HepG2 (cell line): ENCODE measurements at regions not wholly inside any gene's neighbourhood (a gene's known extent, or its start where the extent isn't known, plus 50 kb on each side); places are given as distances from the start of the nearest gene placed in this dataset.

Source experiments
- ERF ChIP-seq: IDR thresholded peaks from 2 replicates; pipeline ENCODE4 v1.6.1; 2018; ENCODE audit warnings: missing biosample characterization, missing genetic modification reagents
- GFI1 ChIP-seq: sonication (generic); formaldehyde crosslinking; IDR thresholded peaks from 2 replicates; pipeline ENCODE4 v1.5.0; 2020; ENCODE audit warnings: missing genetic modification reagents, mild to moderate bottlenecking, borderline replicate concordance
- HOXA7 ChIP-seq: sonication (generic); formaldehyde crosslinking; IDR thresholded peaks from 2 replicates; pipeline ENCODE4 v1.8.1; 2022; ENCODE audit warnings: mild to moderate bottlenecking, missing genetic modification reagents, moderate library complexity
- KLF11 ChIP-seq: IDR thresholded peaks from 2 replicates; pipeline ENCODE4 v1.6.1; 2016; ENCODE audit warnings: missing compliant biosample characterization
- LCORL ChIP-seq, 2 experiments: fragments of 450-650 bp in 1 of 2; sonication (generic) in 1 of 2; formaldehyde crosslinking in 1 of 2; IDR thresholded peaks; 2 replicates each; pipeline versions ENCODE4 v1.5.0 to v1.6.1; 2017 to 2020; ENCODE audit warnings: antibody characterized with exemption in 1 of 2, missing genetic modification reagents in 1 of 2
- NONO ChIP-seq, 2 experiments: fragments of 450-650 bp in 1 of 2; sonication (generic) in 1 of 2; formaldehyde crosslinking in 1 of 2; IDR thresholded peaks in 1 of 2; conservative IDR thresholded peaks in 1 of 2; 2 replicates each; pipeline versions ENCODE4 v1.6.1 to v1.8.0; 2017 to 2022; ENCODE audit warnings: mild to moderate bottlenecking in 1 of 2, missing genetic modification reagents in 1 of 2, moderate library complexity in 1 of 2
- NR2F2 ChIP-seq: IDR thresholded peaks from 2 replicates; pipeline ENCODE4 v1.6.1; 2012; ENCODE audit warnings: low read depth, inconsistent platforms, borderline replicate concordance
- RCOR2 ChIP-seq: IDR thresholded peaks from 2 replicates; pipeline ENCODE4 v1.6.1; 2016; ENCODE audit warnings: missing biosample characterization, missing genetic modification reagents
- SMYD3 ChIP-seq: sonication (generic); formaldehyde crosslinking; IDR thresholded peaks from 2 replicates; pipeline ENCODE4 v1.8.1; 2023; ENCODE audit warnings: mild to moderate bottlenecking, missing genetic modification reagents
- ZBTB1 ChIP-seq: sonication (generic); formaldehyde crosslinking; IDR thresholded peaks from 2 replicates; pipeline ENCODE4 v1.4.0; 2020; ENCODE audit warnings: missing genetic modification reagents, borderline replicate concordance
- ZFP82 ChIP-seq: sonication (generic); formaldehyde crosslinking; IDR thresholded peaks from 2 replicates; pipeline ENCODE4 v1.5.1; 2020; ENCODE audit warnings: mild to moderate bottlenecking, missing genetic modification reagents, borderline replicate concordance
- ZNF235 ChIP-seq: sonication (generic); formaldehyde crosslinking; IDR thresholded peaks from 2 replicates; pipeline ENCODE4 v1.8.1; 2023; ENCODE audit warnings: mild to moderate bottlenecking, missing genetic modification reagents, borderline replicate concordance
- ZNF292 ChIP-seq: sonication (generic); formaldehyde crosslinking; IDR thresholded peaks from 2 replicates; pipeline ENCODE4 v1.8.1; 2022; ENCODE audit warnings: mild to moderate bottlenecking, low read depth, missing genetic modification reagents, borderline replicate concordance
- ZNF317 ChIP-seq: sonication (generic); formaldehyde crosslinking; IDR thresholded peaks from 2 replicates; pipeline ENCODE4 v1.5.0; 2020; ENCODE audit warnings: mild to moderate bottlenecking, missing genetic modification reagents
- ZNF329 ChIP-seq: sonication (generic); formaldehyde crosslinking; IDR thresholded peaks from 2 replicates; pipeline ENCODE4 v1.9.0; 2021; ENCODE audit warnings: low read depth, mild to moderate bottlenecking, missing genetic modification reagents
- ZNF34 ChIP-seq: sonication (generic); formaldehyde crosslinking; IDR thresholded peaks from 2 replicates; pipeline ENCODE4 v1.4.0; 2020; ENCODE audit warnings: mild to moderate bottlenecking, missing genetic modification reagents, borderline replicate concordance
- ZNF512B ChIP-seq: sonication (generic); formaldehyde crosslinking; IDR thresholded peaks from 2 replicates; pipeline ENCODE4 v1.5.1; 2020; ENCODE audit warnings: missing genetic modification reagents, mild to moderate bottlenecking, borderline replicate concordance
- ZNF709 ChIP-seq: sonication (generic); formaldehyde crosslinking; IDR thresholded peaks from 2 replicates; pipeline ENCODE4 v1.5.0; 2020; ENCODE audit warnings: mild to moderate bottlenecking, missing genetic modification reagents
- ZNF724P ChIP-seq: sonication (generic); formaldehyde crosslinking; IDR thresholded peaks from 2 replicates; pipeline ENCODE4 v1.8.0; 2022; ENCODE audit warnings: missing genetic modification reagents, borderline replicate concordance
- ZNF839 ChIP-seq: sonication (generic); formaldehyde crosslinking; IDR thresholded peaks from 2 replicates; pipeline ENCODE4 v1.4.0; 2020; ENCODE audit warnings: missing genetic modification reagents, mild to moderate bottlenecking, borderline replicate concordance
- TF ChIP-seq, protein P1 (sequence below): sonication (generic); formaldehyde crosslinking; IDR thresholded peaks from 2 replicates; pipeline ENCODE4 v1.5.0; 2020; ENCODE audit warnings: mild to moderate bottlenecking, missing genetic modification reagents, moderate library complexity
- TF ChIP-seq, protein P2 (sequence below): sonication (generic); formaldehyde crosslinking; IDR thresholded peaks from 2 replicates; pipeline ENCODE4 v1.4.0; 2020; ENCODE audit warnings: missing genetic modification reagents
- TF ChIP-seq, protein P3 (sequence below): sonication (generic); formaldehyde crosslinking; IDR thresholded peaks from 2 replicates; pipeline ENCODE4 v1.8.0; 2023; ENCODE audit warnings: mild to moderate bottlenecking, missing genetic modification reagents

- TF ChIP-seq ZNF512B (no peak), ZNF235 (CRISPR knock-in tag) (no peak), NONO (IDR thresholded peaks at IDR 0.05) (no peak), NONO (CRISPR knock-in tag; conservative IDR thresholded peaks at IDR 0.05) (no peak), KLF11 (CRISPR knock-in tag) (no peak), ZBTB1 (no peak), ZNF34 (CRISPR knock-in tag) (no peak), ZNF709 (CRISPR knock-in tag) (no peak), ZNF724P (CRISPR knock-in tag) (no peak), ZFP82 (no peak), GFI1 (CRISPR knock-in tag) (0 out of 2 replicates have a peak, but pooled peaks have one; percentile 36), ZNF292 (CRISPR knock-in tag) (no peak), ZNF329 (CRISPR knock-in tag) (no peak), ZNF317 (CRISPR knock-in tag) (no peak), SMYD3 (no peak), NR2F2 (no peak), RCOR2 (CRISPR knock-in tag) (no peak), ERF (CRISPR knock-in tag) (0 out of 2 replicates have a peak, but pooled peaks have one; percentile 35), ZNF839 (no peak), LCORL (IDR thresholded peaks at IDR 0.05) (no peak), LCORL (CRISPR knock-in tag; IDR thresholded peaks at IDR 0.05) (no peak), HOXA7 (CRISPR knock-in tag) (no peak)
- TF ChIP-seq, protein P1, sequence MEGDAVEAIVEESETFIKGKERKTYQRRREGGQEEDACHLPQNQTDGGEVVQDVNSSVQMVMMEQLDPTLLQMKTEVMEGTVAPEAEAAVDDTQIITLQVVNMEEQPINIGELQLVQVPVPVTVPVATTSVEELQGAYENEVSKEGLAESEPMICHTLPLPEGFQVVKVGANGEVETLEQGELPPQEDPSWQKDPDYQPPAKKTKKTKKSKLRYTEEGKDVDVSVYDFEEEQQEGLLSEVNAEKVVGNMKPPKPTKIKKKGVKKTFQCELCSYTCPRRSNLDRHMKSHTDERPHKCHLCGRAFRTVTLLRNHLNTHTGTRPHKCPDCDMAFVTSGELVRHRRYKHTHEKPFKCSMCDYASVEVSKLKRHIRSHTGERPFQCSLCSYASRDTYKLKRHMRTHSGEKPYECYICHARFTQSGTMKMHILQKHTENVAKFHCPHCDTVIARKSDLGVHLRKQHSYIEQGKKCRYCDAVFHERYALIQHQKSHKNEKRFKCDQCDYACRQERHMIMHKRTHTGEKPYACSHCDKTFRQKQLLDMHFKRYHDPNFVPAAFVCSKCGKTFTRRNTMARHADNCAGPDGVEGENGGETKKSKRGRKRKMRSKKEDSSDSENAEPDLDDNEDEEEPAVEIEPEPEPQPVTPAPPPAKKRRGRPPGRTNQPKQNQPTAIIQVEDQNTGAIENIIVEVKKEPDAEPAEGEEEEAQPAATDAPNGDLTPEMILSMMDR (CRISPR knock-in tag), result peak; percentile 78
- TF ChIP-seq, protein P2, sequence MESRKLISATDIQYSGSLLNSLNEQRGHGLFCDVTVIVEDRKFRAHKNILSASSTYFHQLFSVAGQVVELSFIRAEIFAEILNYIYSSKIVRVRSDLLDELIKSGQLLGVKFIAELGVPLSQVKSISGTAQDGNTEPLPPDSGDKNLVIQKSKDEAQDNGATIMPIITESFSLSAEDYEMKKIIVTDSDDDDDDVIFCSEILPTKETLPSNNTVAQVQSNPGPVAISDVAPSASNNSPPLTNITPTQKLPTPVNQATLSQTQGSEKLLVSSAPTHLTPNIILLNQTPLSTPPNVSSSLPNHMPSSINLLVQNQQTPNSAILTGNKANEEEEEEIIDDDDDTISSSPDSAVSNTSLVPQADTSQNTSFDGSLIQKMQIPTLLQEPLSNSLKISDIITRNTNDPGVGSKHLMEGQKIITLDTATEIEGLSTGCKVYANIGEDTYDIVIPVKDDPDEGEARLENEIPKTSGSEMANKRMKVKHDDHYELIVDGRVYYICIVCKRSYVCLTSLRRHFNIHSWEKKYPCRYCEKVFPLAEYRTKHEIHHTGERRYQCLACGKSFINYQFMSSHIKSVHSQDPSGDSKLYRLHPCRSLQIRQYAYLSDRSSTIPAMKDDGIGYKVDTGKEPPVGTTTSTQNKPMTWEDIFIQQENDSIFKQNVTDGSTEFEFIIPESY (CRISPR knock-in tag), result peak; percentile 94
- TF ChIP-seq, protein P3, sequence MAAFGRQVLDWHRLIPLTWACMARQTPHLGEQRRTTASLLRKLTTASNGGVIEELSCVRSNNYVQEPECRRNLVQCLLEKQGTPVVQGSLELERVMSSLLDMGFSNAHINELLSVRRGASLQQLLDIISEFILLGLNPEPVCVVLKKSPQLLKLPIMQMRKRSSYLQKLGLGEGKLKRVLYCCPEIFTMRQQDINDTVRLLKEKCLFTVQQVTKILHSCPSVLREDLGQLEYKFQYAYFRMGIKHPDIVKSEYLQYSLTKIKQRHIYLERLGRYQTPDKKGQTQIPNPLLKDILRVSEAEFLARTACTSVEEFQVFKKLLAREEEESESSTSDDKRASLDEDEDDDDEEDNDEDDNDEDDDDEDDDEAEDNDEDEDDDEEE (CRISPR knock-in tag), result no peak
These were observed 95.8 kb upstream of the DAP start (continued) for GRCh38 chr5:10856683-10857337.
